Kidney epithelial cell (primary cell): ENCODE measurements at regions not wholly inside any gene's neighbourhood (a gene's known extent, or its start where the extent isn't known, plus 50 kb on each side); places are given as distances from the start of the nearest gene placed in this dataset.

ENCODE experiments used
- DNase-seq: peaks from one replicate; pipeline ENCODE4 v3.0.0-alpha.2; 2010; ENCODE audit warnings: low read depth
- H3K27me3 ChIP-seq: 2 replicates; pipeline ENCODE4 v1.6.0; 2011; ENCODE audit warnings: low read length; ENCODE audit not compliant: control insufficient read depth, insufficient read depth
- H3K36me3 ChIP-seq: 2 replicates; pipeline ENCODE4 v1.5.1; 2011; ENCODE audit warnings: low read length; ENCODE audit not compliant: control insufficient read depth, insufficient read depth
- H3K4me3 ChIP-seq: 2 replicates; pipeline ENCODE4 v1.5.1; 2011; ENCODE audit warnings: low read depth, mild to moderate bottlenecking, control low read depth, low read length
- CTCF ChIP-seq: IDR thresholded peaks from 2 replicates; pipeline ENCODE4 v1.5.1; 2011; ENCODE audit warnings: mild to moderate bottlenecking, moderate library complexity, low read length, control low read depth, inconsistent platforms; ENCODE audit not compliant: insufficient read depth, poor library complexity, severe bottlenecking

DNA sequence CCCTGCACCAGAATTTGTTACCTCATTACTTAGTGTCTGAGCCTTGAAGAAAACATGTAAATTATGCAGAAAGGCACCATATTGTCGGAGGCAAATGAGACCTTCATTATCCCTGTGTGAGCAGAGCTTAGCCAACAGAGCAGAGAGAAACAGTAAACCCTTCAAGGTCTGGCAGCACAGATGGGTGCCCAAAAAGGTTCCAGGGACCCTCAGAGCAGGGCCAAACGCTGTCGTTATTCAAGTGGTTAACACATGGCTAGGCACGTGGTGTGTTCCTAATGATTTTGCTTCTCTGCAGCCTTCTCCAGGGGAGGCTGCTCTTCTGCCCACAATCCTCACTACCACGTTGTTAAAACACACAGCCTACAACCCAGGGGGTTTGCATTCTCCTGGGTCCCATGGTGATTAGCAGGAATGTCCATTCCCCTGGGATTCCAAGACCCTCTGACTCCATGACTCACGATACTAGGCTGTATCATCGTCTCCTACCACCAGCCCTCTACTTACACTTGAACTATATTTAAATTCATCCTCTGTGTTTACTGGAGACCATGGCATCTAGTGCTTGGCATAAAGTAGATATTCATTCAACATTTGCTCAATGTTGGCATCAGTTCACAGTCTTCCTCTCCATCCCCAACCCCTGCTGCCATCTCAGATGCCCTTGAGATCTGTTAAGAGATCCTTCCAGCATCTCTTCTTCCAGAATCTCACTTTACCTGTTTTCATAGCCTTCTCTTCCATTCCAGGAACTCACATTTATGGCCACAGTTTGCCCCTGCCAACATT lies 174.5 kb upstream of the RAD23B start:
- H3K27me3 ChIP-seq = no peaks in the 10 kb centered on the region
- no peak overlapping the region for H3K4me3 ChIP-seq
- DNase-seq = no peak
- TF ChIP-seq CTCF = no peak
- H3K36me3 ChIP-seq = no peaks in the 10 kb centered on the region

- Histone ChIP-seq H3K27me3 (no peaks in the 10 kb centered on the region), H3K4me3 (no peak overlapping the region), H3K36me3 (no peaks in the 10 kb centered on the region)
- no peak for DNase-seq
- TF ChIP-seq CTCF = no peak
Measured at GRCh38 chr9:107109324-107109723, 173.8 kb upstream of the RAD23B start.

GRCh38 chr9:107110153-107110552 lies 172.9 kb upstream of the RAD23B start:
- Histone ChIP-seq H3K4me3 (no peak overlapping the region), H3K27me3 (no peaks in the 10 kb centered on the region), H3K36me3 (no peaks in the 10 kb centered on the region)
- no peak for TF ChIP-seq CTCF
- no peak for DNase-seq

DNA sequence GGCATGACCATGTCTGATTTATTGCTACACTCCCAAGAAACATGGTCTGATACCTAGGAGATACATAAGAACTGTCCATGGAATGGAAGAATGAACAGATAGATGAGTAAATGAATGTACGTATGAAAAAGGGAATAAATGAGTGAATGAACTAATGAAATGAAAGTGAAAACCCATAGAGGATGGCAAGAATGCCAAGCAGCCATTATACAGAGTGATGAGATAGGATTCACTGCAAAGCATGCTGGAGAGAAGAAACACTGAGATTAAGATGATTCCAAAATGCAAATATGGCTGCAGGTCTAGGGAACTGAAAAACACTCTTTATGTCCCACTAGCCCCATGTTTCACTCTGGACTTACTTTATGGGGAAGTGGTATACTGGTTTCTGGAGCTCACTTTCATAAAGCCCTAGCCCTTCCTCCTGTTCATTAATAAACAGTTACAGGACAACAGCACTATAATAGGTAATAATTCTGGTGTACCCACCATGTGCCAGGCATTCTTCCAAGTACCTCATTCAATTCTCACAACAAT lies 170.3 kb upstream of the RAD23B start:
- no peak for TF ChIP-seq CTCF
- DNase-seq = no peak
- Histone ChIP-seq H3K4me3 (no peak overlapping the region), H3K27me3 (no peaks in the 10 kb centered on the region), H3K36me3 (no peaks in the 10 kb centered on the region)

DNA sequence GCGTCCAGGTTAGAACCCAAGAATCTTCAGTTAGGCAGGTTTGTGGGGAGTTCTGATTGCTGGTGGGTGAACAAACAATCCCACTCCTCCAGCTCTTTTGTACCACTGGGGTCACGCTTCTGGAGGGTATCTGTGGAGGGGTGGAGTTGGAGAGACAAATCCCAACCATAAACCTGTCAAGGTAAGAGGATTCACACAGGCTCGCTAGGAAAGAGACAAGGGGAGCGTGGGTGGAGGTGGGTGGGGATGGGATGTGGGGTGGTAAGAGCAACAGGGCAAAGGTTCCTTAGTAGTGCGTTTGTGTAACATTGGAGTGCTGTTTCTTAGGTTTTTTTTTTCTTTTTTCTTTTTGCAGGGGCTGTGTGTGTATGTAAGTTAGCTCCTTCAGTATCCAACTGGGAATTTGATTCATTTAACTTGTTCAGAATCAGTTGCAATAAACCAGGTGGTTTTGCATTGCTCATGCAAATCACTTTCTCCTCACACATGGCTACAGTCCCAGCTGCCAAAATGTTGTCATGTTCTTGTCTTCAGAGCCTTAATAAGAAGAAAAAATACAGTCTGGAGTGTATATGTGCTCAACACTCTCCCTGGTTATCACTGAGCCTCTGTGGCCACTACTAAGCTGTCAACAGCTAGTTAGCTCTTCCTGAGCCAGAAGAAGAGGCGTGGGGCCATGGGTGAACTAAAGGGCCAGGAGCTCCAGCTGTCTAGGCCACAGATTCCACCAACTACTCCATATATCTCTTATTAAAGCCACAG lies 164.0 kb upstream of the RAD23B start:
- TF ChIP-seq CTCF = no peak
- no peak for DNase-seq
- no peaks in the 10 kb centered on the region for H3K27me3 ChIP-seq
- H3K4me3 ChIP-seq = no peak overlapping the region
- no peaks in the 10 kb centered on the region for H3K36me3 ChIP-seq

- no peaks in the 10 kb centered on the region for H3K36me3 ChIP-seq
- TF ChIP-seq CTCF = no peak
- H3K27me3 ChIP-seq = no peaks in the 10 kb centered on the region
- H3K4me3 ChIP-seq = no peak overlapping the region
- no peak for DNase-seq
Measured at GRCh38 chr9:107119735-107120134, 163.3 kb upstream of the RAD23B start.
